Activated CD4-positive, alpha-beta T cell treated with anti-CD3 and anti-CD28 coated beads, Interleukin-2, amount 50 U/mL, for 4 hours (primary cell): ENCODE measurements at regions not wholly inside any gene's neighbourhood (a gene's known extent, or its start where the extent isn't known, plus 50 kb on each side); places are given as distances from the start of the nearest gene placed in this dataset.
"Not testable (repeated sequence)": the region's sequence is repeated elsewhere in the genome, so short reads cannot be mapped to it uniquely, and the experiment has no call there.

ENCODE experiments used
- DNase-seq, 2 experiments: peaks; one replicate each; pipeline ENCODE4 v3.0.0-alpha.2; 2020

DNA sequence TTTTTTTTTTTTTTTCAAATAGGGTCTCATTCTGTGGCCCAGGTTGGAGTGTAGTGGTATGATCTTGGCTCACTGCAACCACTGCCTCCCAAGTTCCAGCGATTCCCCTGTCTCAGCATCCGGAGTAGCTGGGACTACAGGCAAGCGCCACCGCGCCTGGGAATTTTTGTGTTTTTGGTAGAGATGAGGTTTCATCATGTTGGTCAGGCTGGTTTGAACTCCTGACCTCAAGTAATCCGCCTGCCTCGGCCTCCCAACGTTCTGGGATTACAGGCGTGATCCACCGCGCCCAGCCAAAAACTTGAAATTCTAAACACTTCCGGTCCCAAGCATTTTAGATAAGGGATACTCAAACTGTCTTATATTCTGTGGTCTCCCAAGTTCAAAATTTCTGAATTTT lies 718.9 kb upstream of the MEF2C start:
- no peak for DNase-seq

GRCh38 chr5:89597878-89598277 lies 714.9 kb upstream of the MEF2C start:
- no peak for DNase-seq

- DNase-seq: no peak
These were observed 713.8 kb upstream of the MEF2C start for GRCh38 chr5:89596821-89597220.

- DNase-seq: no peak
These were observed 712.1 kb upstream of the MEF2C start for GRCh38 chr5:89595056-89595455.

- DNase-seq: no peak
These were observed 701.5 kb upstream of the MEF2C start for GRCh38 chr5:89584339-89584956.

DNA sequence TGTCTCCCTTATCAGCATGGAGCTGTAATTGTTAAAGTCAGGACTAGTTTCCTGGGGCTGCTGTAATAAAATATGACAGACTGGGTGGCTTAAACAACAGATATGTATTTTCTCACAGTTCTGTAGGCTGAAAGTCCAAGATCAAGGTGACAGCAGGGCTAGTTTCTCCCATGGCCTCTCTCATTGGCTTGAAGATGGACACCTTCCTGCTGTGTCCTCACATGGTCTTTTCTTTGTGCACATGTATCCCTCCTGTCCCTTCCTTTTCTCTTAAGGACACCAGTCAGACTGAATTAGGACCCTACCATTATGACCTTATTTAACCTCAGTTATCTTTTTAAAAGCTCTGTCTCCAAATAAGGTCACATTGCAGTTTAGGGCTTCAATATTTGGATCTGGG lies 700.5 kb upstream of the MEF2C start:
- no peak for DNase-seq

- DNase-seq: no peak
These were observed 699.9 kb upstream of the MEF2C start for GRCh38 chr5:89582768-89583339.

DNA sequence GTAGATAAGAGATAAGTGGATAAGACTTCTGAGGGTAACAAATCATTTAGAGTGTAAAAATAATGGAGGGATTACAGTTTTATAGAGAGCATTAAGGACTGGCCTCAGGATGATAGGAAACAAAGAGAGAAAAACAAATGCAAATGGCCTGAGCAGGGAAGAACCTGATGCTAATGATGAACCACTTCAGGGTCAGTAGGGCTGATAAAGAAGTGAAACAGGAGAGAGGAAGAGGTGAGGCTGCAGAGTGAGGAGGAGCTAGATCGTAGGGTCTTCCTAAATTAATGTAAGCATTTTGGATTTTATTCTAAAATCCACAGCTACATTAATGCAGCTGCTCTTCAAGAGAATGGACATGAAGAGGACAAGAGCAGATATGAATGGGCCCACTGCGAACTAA lies 698.0 kb upstream of the MEF2C start:
- DNase-seq: no peak

- DNase-seq: no peak
These were observed 692.3 kb upstream of the MEF2C start for GRCh38 chr5:89575319-89575718.

DNA sequence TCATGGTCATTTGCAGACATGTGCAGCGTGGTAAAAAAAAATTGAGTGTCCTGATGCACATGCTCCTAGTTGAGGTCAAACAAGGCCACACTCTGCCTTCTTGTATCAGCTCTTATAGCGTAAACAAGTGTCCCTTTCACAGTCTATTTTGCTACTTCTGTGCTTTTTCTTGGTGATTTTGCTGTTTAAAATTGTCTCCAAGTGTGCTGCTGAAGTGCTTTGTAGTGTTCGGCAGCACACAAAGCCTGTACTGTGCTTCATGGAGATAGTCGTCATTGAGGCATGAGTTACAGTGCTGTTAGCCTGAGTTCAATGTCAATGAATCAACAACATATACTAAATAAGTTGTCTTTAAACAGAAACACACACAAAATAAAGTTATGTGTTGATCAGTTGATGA lies 690.4 kb upstream of the MEF2C start:
- DNase-seq: no peak

GRCh38 chr5:89572696-89573095 lies 689.7 kb upstream of the MEF2C start:
- no peak for DNase-seq

- no peak for DNase-seq
These were observed 687.6 kb upstream of the MEF2C start for GRCh38 chr5:89570557-89570956.

DNA sequence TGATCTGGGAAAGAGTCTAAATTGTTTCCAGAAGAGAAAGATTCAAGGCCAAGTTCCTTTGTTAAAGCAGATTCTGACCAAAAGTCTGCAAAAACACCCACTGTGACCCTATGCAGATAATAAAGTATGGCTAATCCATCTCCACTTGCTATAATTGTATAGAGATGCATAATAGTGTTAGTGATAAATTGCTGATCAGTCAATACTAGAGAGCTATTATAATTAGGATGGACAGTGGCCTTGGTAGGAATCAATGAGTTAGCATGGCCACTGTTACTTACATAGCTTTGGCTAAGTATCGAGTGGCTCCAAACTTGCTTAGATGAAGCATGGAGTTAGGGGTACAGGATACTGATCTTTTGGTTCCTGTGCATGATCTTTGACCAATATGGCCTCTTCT lies 683.4 kb upstream of the MEF2C start:
- DNase-seq: no peak

- DNase-seq: no peak
These were observed 677.7 kb upstream of the MEF2C start for GRCh38 chr5:89560696-89561095.

GRCh38 chr5:89556215-89556913 lies 673.4 kb upstream of the MEF2C start:
- no peak for DNase-seq

DNA sequence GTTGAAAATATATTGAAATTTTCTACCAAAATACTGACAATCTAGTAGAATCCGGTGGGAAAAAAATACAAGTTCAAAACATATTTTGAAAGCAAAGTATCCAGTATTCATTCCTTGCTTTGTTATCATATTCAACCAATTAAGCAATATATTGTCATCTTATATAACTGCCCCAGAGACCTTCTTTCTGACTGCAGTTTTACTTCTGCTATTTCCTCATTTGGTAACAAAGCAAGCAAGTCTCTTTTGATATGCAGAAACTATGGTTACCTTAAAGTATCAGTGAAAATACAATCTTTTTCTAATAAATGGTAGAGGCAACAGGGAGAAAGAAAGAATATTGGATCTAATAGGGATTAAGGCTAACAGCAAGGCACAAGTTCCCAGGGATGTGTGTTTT lies 663.7 kb upstream of the MEF2C start:
- DNase-seq: no peak

- DNase-seq: no peak
These were observed 662.6 kb upstream of the MEF2C start for GRCh38 chr5:89545626-89546025.

GRCh38 chr5:89545076-89545475 lies 662.1 kb upstream of the MEF2C start:
- no peak for DNase-seq

DNA sequence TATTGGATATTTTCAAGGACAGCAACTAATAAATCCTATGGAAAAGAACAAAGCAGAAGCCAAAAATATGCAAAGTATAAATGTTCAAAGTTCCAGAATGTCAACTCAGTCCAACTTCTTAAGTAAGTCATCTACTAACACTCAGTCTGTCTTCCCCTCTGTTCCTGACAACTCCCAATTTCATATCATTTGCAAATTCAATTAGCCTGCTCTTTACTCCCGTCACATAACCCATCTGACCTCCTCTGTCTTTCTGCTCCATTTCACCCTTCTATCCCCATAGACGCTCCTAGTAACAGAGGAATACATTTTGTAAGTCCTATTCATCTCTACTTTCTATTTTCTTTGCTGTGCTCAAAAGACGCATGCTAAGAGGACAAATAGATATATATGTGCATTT lies 659.8 kb upstream of the MEF2C start:
- DNase-seq: no peak

GRCh38 chr5:89537800-89538199 lies 654.8 kb upstream of the MEF2C start:
- no peak for DNase-seq

DNA sequence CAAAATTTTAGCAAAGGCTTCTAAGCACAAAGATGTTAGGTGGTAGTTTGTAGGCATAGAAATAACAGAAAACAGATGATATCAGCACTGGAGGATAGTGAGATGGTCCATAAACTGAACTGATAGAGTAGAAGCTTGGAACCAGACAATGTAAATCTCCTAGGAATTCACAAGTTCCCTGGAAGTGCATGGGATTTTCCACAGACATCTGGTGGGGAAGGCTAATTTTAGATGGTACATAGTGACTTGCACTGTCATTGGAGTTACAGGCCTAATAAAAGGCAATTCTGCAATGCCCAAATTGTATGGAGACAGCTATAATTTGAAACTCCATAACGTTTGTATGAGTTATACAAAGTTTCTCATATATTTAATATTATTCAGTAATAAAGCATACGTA lies 653.0 kb upstream of the MEF2C start:
- DNase-seq: no peak

DNA sequence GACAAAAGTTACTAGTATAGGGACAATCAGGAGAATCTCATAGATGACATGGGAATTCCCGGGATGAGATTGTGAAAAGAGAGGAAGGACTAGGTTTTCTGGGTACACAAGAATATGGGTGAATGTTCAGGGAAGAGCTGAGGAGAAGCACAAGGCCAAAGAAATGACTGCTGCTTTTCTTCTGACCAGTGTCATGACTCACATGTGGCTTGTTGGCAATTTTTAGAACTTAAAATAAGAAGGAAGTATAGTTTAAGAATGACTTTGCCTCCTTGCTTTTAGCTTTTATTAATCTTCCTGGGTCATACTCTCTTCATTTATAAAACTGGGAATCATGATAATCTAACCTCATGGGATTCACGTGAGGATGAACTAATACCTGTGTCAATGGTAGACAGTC lies 652.4 kb upstream of the MEF2C start:
- no peak for DNase-seq

DNA sequence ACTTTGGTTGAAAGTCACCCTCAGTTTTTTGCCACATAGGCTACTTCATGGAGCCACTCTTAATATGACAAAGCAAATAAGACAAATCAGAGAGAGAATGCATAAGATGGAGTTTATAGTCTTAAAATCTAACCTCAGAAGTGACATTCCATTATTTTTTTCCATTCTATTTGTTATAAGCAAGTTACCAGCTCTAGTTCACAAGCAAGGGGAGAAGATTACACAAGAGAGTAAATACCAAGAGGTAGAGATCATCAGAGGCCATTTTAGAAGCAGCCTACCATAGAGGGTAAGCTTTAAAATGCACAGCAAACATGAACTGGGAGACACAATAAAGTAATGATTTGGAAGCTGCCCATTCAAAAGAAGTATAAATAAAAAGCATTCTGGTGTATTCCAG lies 651.3 kb upstream of the MEF2C start:
- DNase-seq: no peak

GRCh38 chr5:89524785-89525184 lies 641.8 kb upstream of the MEF2C start:
- DNase-seq: no peak

- DNase-seq: not testable (repeated sequence)
These were observed 640.9 kb upstream of the MEF2C start for GRCh38 chr5:89523867-89524266.
